Endothelial cell of umbilical vein (primary cell): ENCODE measurements at regions not wholly inside any gene's neighbourhood (a gene's known extent, or its start where the extent isn't known, plus 50 kb on each side); places are given as distances from the start of the nearest gene placed in this dataset.

ENCODE experiments used
- EZH2 ChIP-seq: IDR thresholded peaks from 2 replicates; pipeline ENCODE4 v1.6.1; 2012; ENCODE audit warnings: borderline replicate concordance, low read depth, mild to moderate bottlenecking, moderate library complexity, low read length, inconsistent platforms; ENCODE audit not compliant: severe bottlenecking
- JUN ChIP-seq: IDR thresholded peaks from 2 replicates; pipeline ENCODE4 v1.6.1; 2011; ENCODE audit warnings: borderline replicate concordance, low read depth; ENCODE audit not compliant: insufficient read length, insufficient read depth
- MYC ChIP-seq: IDR thresholded peaks from one replicate; pipeline ENCODE4 v1.6.1; 2011; ENCODE audit warnings: mild to moderate bottlenecking, low read depth, low read length
- POLR2A ChIP-seq: IDR thresholded peaks from 2 replicates; pipeline ENCODE4 v1.6.1; 2012; ENCODE audit warnings: low read depth, mild to moderate bottlenecking, control low read depth, low read length
- TF ChIP-seq, protein P1 (sequence below), 2 donors: IDR thresholded peaks; 1 replicate in 1 of 2; 2 replicates in 1 of 2; pipeline ENCODE4 v1.5.1; 2011; ENCODE audit warnings: low read length in 2 of 2, mild to moderate bottlenecking in 2 of 2, moderate library complexity in 2 of 2, control low read depth in 1 of 2, inconsistent platforms in 1 of 2, low read depth in 1 of 2; ENCODE audit not compliant: insufficient read depth in 1 of 2; ENCODE audit errors: extremely low read depth in 1 of 2

DNA sequence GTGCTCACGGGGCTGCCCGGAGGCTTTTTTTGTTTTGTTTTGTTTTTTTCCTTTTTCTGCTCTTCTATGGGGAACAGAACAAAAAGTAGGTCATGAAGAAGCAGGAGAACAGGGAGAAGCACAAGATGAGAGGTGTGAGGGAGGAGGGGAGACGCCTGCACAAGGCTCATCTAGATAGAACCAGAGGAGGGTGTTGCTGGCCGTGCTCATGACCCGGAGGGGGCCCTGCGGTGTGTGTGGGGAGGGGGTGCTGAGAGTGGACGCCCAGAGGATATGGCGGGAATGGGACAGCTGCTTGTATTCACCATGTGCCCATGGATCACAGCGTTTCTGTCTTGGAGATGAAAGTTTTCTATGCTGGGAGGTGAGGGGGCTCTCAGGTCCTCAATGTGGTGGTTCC lies 183.7 kb downstream of the FOXL1 start:
- TF ChIP-seq, protein P1, sequence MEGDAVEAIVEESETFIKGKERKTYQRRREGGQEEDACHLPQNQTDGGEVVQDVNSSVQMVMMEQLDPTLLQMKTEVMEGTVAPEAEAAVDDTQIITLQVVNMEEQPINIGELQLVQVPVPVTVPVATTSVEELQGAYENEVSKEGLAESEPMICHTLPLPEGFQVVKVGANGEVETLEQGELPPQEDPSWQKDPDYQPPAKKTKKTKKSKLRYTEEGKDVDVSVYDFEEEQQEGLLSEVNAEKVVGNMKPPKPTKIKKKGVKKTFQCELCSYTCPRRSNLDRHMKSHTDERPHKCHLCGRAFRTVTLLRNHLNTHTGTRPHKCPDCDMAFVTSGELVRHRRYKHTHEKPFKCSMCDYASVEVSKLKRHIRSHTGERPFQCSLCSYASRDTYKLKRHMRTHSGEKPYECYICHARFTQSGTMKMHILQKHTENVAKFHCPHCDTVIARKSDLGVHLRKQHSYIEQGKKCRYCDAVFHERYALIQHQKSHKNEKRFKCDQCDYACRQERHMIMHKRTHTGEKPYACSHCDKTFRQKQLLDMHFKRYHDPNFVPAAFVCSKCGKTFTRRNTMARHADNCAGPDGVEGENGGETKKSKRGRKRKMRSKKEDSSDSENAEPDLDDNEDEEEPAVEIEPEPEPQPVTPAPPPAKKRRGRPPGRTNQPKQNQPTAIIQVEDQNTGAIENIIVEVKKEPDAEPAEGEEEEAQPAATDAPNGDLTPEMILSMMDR (IDR thresholded peaks at IDR 0.05; ENCODE audit: extremely low read depth in 1 of 2, insufficient read depth in 1 of 2, low read depth in 1 of 2, low read length in 2 of 2): no peak
- no peak for TF ChIP-seq POLR2A
- TF ChIP-seq EZH2: no peak
- no peak for TF ChIP-seq MYC
- TF ChIP-seq JUN: no peak
